ENCODE measurements at regions not wholly inside any gene's neighbourhood (a gene's known extent, or its start where the extent isn't known, plus 50 kb on each side); places are given as distances from the start of the nearest gene placed in this dataset.

DNA sequence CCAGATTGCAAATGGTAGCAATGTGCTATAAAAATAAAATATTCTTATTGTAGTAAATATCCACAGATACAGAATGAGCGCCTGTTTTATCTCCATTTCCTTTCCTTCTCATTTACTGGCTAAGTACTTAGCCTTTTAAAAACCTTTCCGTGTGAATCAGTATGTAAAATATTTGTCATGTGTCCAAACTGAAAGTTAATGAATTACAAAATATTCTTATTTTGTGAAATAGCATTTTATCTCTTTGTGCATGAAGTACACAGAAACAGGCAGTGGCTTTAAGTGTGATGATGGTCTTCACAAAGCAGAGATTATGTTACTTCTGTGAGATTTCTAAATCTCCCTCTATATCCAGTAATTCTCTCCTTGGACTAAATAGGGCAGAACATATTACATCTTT lies 56.7 kb upstream of the KIAA1217 start:
- TF ChIP-seq, protein P1, sequence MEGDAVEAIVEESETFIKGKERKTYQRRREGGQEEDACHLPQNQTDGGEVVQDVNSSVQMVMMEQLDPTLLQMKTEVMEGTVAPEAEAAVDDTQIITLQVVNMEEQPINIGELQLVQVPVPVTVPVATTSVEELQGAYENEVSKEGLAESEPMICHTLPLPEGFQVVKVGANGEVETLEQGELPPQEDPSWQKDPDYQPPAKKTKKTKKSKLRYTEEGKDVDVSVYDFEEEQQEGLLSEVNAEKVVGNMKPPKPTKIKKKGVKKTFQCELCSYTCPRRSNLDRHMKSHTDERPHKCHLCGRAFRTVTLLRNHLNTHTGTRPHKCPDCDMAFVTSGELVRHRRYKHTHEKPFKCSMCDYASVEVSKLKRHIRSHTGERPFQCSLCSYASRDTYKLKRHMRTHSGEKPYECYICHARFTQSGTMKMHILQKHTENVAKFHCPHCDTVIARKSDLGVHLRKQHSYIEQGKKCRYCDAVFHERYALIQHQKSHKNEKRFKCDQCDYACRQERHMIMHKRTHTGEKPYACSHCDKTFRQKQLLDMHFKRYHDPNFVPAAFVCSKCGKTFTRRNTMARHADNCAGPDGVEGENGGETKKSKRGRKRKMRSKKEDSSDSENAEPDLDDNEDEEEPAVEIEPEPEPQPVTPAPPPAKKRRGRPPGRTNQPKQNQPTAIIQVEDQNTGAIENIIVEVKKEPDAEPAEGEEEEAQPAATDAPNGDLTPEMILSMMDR (IDR thresholded peaks at IDR 0.05): no peak
- DNase-seq (ENCODE audit: low spot score): no peak
- H3K27ac ChIP-seq: no peak overlapping the region
- no peak overlapping the region for H3K4me3 ChIP-seq

DNA sequence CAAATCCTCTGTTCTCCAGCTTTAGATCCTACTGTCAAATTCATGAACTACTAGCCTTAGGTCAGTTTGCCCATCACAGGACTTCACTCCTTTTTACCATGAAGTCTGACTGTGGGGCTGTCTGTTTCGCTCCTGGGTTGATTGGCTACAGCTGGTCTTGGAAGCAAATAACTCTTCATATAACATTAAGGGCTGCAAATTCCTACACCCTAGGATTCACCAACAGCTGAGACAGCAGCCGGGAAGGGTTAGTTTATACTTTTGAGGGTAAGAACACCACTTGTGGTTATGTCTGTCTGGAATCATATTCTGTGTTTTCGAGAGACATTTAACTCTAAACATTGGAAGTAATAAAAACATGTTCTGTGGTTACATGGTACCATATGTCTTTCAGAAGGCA lies 55.9 kb upstream of the KIAA1217 start:
- H3K4me3 ChIP-seq: no peak overlapping the region
- H3K27ac ChIP-seq: no peak overlapping the region
- TF ChIP-seq, protein P1 (IDR thresholded peaks at IDR 0.05): no peak
- DNase-seq (ENCODE audit: low spot score): no peak

DNA sequence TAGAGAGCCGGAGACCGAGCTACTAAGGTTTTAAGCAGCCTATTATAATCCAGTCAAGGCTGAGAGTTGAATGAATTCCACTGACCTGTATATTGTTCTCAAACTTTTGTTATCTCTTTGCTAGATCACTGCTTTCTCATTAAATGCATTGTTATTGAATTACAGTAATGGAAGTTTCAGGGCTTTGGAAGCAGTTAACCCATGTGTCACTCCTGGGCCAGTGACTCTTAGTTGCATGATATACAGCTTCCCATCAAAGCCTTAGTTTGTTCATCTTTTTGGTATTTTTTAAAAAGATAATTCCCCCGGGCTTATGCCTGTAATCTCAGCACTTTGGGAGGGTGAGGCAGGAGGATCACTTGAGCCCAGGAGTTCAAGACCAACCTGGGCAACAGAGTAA lies 55.4 kb upstream of the KIAA1217 start:
- TF ChIP-seq, protein P1 (IDR thresholded peaks at IDR 0.05): no peak
- no peak overlapping the region for H3K27ac ChIP-seq

DNA sequence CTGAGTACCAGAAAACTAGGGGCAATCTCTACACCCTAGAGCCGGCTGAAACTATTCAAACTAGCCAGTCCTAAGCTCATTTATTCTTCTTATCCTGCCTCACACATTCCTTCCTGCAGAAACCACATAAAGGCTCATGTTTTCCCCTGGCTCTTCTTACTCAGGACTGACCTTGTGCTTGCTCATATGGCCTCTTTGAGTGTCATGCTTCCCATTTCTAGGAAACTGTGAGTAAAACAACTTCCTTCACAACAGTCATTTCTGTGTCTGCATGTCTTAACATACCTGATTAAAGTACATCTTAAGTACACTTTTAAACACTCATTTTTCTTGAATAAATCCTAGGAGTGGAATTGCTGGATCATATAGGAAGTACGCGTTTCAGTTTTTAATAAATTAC lies 52.3 kb upstream of the KIAA1217 start:
- Histone ChIP-seq H3K27ac (no peak overlapping the region), H3K4me3 (no peak overlapping the region)
- TF ChIP-seq, protein P1 (IDR thresholded peaks at IDR 0.05): no peak
- no peak for DNase-seq (ENCODE audit: low spot score)

More for the DNA sequence above, 55.4 kb upstream of the KIAA1217 start:
- no peak overlapping the region for H3K4me3 ChIP-seq
- DNase-seq (ENCODE audit: low spot score): no peak

DNA sequence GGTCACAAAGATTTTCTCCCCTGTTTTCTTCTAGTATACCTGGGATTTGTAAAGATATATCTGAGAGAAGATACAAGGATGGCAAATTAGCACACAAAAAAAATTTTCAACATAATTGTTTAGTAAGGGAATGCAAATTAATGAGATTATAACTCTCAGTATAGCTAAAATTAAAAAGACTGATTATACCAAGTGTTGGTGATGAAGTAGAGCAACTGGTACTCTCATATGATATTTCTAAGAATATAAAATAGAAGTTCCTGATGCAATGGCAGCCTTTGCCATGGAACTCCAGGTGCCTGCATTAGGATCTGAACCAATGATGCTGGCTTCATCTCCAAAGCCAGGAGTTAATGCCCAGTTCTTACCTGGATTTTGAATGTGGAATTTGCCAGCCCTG lies 51.4 kb upstream of the KIAA1217 start:
- TF ChIP-seq, protein P1 (IDR thresholded peaks at IDR 0.05): no peak
- no peak overlapping the region for H3K4me3 ChIP-seq
- no peak for DNase-seq (ENCODE audit: low spot score)
- no peak overlapping the region for H3K27ac ChIP-seq

All from coronary artery (tissue), 2 donors.